GM21447 (cell line): ENCODE measurements at regions not wholly inside any gene's neighbourhood (a gene's known extent, or its start where the extent isn't known, plus 50 kb on each side); places are given as distances from the start of the nearest gene placed in this dataset.
"Not testable (repeated sequence)": the region's sequence is repeated elsewhere in the genome, so short reads cannot be mapped to it uniquely, and the experiment has no call there.

Source experiments
- ATAC-seq: cut with Tn5 transposase; IDR thresholded peaks from one replicate; pipeline ENCODE4 v1.9.1; 2021; ENCODE audit not compliant: unreplicated experiment

DNA sequence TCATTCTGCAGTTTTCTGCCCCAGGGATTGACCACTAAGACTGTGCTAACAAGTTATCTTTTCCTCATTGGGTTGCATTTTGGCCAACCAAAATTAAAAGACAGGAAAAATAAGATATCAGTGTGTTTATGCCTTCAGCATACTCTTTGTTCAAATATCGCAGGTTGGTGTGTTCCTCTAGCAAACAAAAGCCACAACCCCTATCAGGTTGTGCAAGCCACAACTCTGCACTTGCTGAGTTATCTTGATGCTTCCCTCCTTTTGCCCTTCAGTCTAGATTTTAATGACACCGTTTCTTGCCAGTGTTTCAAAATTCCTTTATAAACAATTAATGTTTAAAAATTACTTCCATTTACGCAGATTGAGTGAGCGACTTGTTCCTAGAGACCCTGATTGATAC lies 1164.2 kb downstream of the NSUN3 start:
- ATAC-seq = no peak

DNA sequence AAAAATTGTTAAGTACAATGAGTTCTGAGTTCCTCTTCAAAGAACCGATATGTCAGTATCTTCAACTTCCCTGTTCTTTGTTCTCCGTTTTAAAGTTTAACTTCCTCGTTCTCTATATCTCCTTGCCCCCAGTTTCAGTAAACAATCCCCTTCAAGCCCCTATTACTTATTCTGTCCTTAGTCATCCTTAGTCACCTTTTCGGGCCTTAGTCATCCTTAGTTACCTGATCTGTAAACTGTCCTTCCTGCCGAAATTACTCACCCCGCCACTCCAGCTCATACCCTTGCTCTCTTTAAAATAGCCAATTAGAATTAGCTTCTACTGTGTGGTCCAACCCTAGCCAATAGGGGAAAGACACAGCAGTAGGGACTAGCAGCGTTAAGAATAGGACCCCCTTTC lies 1165.6 kb downstream of the NSUN3 start:
- no peak for ATAC-seq

DNA sequence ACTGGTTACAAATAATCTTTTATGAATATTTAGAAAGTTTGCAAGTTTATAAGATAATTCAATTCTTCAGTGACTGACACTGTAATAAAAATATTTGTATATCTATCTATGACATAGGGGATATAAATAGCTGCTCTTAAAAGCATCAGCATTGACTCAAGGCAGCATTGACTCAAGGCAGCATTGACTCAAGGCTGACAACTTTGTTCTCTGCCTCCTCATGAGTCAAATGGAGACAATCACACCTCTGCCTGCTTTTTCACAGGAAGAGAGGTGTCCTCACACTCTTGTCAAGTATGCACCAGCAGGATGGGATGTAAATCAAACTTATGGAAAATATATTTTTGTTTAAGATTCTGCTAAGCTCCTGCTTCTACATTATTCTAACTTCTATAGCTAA lies 1173.1 kb downstream of the NSUN3 start:
- no peak for ATAC-seq

DNA sequence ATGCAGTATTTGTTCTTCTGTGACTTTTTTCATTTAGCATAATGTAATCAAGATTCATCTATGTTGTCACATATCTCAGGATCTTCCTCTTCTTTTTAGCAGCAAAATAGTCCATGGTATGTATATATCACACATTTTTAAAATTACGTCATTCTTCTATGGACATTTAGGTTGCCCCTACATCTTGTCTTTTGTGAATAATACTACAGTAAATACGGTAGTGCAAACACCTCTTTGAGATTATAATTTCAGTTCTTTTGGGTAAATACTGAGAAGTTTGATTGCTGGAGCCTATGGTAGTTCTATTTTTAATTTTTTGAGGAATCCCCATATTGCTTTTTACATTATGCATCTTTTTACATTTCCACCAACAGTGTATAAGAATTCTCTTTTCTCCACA lies 1174.9 kb downstream of the NSUN3 start:
- ATAC-seq = no peak

DNA sequence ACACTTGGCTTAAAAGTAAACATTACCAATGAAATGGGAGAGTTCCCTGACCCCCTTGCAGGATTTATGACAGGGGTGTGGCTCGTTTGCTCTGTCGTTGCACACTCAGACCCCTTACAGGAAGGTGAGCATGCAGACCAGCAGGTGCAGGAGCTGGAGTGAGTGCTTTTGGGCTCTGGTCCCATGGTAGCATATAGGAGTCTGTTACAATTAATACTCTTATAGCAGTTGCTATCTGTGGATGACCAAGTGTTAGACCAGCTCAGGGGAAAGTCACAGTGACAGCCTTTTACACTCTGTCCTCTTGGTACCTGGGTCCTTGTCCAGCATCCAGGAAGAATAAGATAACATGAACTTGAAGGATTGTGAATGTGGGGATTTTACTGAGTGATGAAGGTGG lies 1177.5 kb downstream of the NSUN3 start:
- ATAC-seq = no peak

DNA sequence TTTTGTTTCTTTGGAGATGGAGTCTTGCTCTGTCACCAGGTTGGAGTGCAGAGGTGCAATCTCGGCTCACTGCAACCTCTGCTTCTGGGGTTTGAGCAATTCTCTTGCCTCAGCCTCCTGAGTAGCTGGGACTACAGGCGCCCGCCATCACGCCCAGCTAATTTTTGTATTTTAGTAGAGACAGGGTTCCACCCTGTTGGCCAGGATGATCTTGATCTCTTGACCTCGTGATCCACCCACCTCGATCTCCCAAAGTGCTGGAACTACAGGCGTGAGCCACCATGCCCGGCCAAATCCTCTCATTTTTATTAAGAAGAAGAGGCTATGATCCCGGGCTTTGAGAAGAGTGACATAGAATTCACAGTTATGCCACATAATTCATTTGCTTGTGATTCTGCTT lies 1178.4 kb downstream of the NSUN3 start:
- not testable (repeated sequence) for ATAC-seq

DNA sequence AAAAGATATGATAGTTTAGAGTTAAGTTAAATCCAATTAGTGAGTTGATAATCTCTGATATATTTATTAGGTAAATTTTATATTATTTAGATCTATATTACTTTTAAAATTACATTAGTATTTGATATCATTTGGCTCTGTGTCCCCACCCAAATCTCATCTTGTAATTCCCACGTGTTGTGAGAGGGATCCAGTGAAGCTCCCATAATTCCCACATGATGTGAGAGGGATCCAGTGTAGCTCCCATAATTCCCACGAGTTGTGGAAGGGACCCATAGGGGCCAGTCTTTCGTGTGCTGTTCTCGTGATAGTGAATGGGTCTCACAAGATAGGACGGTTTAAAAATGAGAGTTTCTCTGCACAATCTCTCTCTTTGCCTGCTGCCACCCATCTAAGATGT lies 1183.6 kb downstream of the NSUN3 start:
- no peak for ATAC-seq

DNA sequence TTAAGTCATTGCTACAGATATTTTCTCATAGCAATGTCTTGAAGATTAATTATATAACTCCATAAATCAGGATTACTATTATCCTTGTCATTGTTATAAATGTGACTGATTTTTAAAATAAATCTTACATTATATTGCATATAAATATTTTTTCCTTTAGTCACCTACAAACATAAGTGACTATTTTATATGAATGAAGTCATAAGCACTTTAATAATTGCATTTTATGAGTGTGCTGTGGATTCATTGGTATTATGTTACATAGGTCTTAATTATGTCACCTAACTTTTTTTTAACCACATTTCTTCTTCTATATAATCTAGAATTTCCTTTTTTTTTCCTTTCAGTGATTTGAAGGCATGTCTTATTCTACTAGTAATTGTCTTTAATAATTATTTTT lies 1191.2 kb downstream of the NSUN3 start:
- ATAC-seq = no peak

DNA sequence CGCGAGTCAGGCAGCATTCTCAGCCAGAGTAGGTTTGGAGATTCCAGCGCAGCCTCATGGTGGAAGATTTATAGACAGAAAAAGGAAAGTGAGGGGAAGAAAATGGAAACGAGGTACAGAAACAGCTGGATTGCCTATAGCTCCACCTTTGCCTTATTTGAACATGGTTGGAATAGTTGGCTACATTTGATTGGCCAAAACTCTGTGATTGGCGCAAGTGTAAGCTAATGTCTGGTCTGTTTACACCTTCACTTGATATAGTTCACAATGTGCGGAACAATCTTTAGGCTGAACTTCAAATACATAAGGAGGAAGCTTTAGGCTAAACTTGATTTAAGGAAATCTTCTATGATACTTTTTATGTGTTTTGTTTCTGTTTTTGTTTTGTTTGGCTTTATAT lies 1191.9 kb downstream of the NSUN3 start:
- ATAC-seq = no peak

DNA sequence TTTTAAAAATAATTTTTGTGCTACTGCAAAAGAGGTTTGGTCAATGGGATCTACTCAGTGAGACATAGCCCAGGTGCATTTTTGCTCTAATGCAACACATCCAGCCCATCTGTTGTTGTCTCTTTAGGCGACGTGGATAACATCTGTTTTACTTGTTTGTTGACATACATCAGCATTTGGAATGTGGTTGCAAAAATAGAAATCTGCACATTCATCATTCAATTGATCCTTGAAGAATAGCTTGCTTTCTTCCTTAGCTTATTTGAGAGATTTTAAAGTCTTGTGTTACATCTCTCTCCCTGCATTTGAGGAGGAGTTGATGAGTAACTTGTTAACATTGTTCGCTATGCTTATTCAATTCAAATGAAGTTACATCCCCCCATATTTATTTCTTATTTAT lies 1202.3 kb downstream of the NSUN3 start:
- ATAC-seq = no peak

DNA sequence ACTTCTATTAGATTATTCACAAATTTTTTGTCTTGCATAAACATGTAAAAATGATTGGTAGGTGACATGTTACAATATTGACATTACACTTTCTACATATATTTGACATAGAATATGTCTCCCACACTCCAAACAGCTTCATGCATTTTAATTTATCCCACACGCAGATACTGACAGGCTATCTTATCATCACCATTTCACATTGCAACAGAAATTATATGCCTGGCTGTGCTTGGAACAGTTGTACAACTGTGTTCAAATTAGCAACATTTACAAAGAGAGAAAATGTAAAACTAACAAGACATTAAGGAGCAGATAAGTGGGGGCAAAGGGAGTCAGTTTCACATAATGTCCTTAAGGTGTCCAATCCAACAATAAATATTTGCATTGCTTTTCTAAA lies 1208.5 kb downstream of the NSUN3 start:
- ATAC-seq = no peak

DNA sequence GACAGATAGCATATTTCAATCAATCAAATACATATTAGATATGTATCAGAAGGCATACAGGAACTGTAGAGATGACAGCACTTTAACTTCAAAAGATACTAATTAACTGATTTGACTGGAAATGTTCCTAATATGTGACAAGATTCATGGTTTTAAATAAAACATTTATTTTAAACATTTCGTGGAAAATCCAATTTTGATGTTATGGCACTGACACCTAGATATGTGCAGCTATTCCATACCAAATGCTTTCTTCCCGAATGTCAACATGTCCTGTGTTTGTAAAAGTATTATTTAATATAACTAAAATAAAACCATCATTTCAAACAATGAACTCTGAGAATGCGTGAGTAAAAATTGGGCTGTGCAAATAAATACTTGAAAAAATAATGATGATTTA lies 1209.3 kb downstream of the NSUN3 start:
- ATAC-seq = no peak

DNA sequence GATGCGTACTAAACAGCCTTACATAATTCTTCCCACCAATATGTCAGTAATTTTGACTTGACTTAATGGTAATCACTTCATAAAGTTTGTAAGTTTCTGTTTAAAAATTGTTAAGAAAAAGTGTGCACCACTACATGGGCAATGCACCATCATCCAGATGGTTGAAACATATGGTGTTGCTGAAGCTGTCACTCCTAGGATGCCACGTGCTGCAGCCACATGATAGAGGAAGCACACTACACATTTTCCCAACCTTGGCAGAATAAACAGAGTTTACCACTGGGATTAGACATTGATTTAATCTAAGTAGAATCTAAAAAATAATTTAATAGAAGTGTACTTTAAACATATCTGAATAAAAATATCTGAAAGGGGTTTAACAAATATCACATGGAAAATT lies 1209.9 kb downstream of the NSUN3 start:
- no peak for ATAC-seq

DNA sequence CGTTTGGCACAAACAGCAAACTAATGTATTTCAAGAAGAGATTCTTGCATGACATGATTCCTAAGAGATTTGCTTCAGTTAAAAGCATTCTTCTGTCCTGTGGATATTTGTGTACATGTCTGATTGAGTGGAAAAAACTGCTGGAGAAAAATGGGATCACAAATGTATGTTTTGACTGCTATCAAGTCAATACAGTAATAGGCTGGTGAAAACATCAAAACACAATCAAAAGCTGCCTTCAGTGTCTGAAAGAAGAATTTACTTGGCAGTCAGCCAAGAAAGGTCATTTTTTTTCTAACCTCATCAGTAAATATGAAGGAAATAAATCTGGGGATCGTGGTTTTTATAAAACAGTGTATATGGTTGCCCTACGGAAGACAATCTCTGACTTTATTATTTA lies 1214.8 kb downstream of the NSUN3 start:
- ATAC-seq = no peak

DNA sequence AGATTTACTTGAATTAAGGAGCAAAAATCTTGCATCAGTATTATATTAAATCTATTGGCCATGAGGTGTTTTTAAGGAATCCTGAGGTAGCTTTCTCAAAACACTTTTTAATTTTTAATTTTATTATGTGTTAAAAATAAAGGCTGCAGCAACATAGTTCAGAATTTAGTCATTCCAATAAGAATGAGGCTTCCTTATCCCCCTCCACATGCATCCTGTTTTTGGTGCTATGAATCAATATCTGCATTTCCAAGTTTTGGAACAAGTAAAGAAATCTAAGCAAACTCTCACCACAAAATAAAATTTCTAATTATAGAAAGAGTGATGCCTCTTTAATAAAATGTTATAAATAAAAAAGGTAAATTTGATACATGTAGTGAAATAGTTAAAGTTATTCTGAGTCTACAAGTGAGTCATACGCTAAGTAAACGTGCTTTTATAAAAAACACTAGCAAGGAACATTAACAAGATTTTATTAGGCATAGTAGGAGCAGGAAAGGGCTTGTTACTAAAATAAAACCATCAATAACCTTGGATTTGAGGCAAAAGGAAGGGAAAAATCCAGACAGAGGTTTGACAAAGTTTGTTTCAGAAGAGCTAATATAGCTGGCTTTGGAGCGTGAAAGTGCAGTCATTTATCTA lies 1218.0 kb downstream of the NSUN3 start:
- ATAC-seq = no peak

DNA sequence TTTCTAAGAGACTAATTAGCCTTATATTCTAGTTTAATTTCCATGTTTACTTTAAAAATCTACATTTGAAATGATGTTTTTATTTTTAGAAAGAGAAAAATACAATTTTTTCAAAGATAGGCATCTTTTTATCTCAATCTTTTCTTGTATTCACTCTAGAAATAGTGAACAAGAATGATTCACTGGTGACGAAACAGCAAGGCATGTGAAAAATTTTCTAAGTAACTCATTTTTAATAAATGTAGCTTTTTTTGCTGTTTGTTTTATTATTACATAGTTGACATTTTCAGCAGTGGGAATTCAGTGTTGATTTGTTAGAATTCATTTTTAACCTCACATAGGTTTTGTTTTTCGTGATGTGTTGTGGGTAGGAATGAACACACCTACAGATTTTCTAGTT lies 1226.4 kb downstream of the NSUN3 start:
- no peak for ATAC-seq

DNA sequence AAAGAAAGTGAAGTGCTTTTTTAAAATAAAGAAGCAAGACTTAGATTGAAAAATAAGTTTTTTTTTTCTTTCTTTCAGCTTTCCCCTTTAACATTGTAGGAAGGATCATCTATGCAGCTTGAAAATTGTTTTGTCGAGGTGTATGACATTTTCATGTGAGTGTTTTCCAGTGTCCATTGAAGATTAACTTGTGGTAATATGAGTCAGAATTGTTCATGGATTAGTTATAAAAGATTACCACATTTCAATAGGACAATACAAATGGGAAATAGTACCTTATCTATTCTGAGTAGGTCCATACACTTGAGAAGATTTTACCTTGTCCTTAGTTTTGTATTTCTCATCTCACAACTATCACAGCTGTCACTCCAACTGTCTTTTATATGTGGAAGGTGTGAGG lies 1234.7 kb downstream of the NSUN3 start:
- no peak for ATAC-seq

DNA sequence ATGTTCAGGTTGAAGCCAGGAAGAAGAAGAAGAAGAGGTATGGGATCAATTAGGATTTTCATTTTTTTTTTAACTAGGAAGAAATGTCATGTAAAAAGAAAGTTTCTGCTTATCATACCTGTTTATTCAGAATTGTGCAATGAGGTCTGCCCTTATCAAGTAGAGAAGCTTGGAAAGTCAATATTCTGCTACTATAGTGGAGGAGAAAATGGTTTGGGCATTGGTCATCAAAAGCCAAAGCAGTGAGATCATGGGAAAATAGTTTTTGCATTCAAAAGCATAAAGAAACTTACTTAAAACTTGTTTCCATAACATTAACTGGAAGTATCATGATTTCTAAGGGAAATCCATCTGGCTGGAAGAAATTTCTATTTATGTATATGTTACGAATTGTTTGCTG lies 1239.2 kb downstream of the NSUN3 start:
- no peak for ATAC-seq

DNA sequence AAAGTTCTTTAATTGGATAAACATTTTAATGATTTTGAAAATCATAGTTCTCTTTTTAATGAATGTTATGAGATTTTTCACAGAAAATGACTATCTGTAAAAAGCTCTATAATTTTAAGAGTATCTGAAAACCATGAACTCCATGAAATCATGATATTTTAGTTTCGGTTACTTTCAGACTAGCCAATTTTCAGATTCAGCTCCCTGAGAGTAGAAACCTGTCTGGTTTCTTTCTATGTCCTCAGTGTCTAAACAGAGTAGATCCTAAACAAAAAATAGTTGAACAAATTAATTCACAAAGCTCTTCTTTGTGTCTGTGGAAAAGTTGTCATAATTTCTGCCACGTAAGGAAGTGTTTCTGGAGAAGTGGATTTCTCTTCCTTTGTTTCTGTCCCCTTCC lies 1247.7 kb downstream of the NSUN3 start:
- no peak for ATAC-seq

DNA sequence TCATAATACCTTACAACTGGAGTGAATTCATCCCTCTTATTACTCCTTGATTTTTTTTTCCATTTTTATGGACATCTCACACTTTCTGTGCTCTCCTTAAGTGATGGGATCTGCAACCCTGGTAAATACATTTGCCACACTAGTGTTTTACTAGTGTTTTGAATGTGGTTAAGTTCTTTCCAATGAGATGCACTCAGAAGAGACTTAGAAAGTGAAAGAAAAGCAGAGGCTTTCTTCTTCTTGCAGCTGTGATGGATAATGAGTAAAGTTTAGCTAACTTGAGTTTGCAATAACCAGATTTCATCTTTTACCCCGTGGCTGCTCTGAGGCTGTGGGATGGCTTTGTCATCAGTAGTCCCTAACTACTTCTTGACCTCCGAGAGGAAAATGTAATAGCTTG lies 1248.4 kb downstream of the NSUN3 start:
- ATAC-seq = no peak

DNA sequence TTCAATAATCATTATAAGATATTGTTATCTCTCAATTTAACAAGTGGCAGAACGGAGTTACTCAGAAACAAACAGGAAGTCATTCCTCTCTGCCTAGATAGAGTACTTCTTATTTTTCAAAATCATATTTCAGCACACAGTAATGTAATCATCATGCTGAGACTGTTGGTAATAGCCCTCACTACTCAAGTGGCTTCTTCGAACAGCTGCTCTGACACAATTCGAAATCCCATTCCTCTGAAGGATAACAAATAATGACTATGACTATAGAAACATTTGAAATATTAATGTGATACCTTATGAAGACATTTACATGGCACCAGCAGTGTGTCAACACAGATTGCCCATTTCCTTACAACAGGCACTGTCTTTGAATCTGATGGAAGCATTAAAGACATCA lies 1249.8 kb downstream of the NSUN3 start:
- no peak for ATAC-seq

DNA sequence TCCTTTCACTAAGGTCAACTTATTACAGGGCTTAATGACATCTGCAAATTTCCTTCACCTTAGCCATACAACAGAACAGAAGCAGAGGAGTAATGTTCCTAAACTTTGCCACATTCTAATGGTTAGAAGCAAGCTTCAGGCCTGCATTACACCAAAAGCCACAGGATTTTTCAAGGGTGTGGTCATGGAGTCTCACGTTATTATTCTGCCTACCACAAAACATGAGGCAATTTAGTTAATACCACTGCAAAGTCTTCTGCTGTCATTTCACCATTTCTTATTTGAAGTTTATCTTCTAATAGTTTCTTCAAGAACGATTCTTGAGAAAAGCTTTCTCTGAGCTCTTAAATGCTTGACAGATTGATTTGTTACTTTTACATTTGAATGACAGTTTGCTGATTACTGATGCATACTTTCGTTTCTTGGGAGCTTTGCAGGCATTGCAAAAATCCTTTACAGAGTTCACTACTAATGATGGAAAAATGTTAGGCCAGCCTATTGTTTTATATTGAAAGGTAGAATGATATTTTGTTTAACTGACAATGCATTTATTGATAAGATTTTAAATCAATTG lies 1257.1 kb downstream of the NSUN3 start:
- ATAC-seq = no peak

DNA sequence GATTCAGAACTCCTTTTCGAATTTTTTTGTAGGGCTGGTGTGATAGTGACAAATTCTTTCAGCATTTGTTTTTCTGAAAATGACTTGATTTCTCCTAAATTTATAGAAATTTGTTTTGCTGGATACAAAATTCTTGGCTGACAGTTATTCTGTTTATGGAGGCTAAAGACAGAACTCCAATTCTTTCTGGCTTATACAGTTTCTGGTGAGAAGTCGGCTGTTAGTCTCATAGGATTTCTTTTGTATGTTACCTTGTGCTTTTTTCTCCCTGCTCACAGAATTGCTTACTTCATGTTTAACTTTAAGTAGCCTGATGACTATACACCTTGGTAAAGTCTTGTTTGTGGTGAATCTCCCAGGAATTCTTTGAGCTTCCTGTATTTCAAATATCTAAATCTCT lies 1264.6 kb downstream of the NSUN3 start:
- no peak for ATAC-seq
